ENCODE measurements at regions not wholly inside any gene's neighbourhood (a gene's known extent, or its start where the extent isn't known, plus 50 kb on each side); places are given as distances from the start of the nearest gene placed in this dataset.
A peak's percentile ranks its signal among the peaks of the same experiment; 100 is the strongest.

DNA sequence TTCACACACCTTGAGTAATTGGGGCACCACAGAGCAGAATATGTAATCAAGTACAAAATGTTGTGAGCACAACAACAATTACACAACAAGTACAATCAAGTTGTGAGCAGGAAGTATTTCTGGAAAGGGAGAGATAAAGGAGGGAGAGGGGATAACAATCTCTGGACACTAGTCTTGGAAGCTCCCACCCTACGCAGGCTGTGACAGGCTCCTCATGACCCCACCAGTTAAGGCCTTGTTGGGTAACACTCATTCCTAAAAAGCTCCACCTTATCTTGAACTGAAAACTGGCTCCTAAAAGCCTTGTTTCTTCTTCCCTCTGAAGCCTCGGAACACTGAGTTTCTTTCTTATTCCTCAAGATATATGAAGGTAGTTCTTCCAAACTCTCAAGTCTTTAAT is 806.0 kb downstream of the UQCRFS1 start:
- DNase-seq (ENCODE audit: low spot score) = no peak

DNA sequence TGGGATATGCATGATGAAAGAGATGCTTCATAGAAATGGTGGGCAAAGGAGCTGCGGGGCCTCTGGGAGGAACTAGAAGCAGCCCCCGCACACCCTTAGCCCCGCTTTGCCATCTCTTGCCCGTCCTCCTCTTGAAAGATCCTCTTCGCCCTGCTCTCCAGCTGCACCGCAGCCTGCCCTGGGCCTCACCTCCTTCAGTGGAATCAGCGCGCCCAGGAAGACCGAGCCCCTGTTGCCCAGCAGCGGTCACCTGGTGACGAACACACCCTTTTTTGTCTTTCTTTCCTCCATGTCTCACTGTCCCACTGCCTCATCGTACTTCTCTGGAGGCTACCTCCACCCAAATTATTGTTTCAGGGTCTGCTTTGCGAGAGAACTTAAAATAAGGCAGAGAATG is 807.6 kb downstream of the UQCRFS1 start:
- no peak for DNase-seq (ENCODE audit: low spot score)

DNA sequence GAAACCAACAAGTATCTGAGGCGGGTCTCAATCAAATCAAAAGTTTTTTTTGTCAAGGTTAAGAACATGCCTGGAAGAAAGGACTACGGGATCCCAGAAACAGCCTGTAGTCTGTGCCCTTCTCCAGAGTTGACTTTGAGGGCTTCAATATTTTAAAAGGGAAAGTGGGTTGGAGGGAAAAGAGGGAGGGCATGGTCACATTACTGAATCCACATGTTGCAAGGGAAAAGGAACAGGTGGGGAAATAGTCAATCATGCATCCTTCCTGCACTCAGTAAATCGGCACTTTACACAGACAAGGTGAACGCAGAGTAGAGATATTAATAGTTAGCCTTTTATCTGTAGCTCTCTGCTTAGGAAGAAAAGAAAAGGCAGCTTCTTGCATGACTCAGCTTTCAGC is 808.5 kb downstream of the UQCRFS1 start:
- no peak for DNase-seq (ENCODE audit: low spot score)

DNA sequence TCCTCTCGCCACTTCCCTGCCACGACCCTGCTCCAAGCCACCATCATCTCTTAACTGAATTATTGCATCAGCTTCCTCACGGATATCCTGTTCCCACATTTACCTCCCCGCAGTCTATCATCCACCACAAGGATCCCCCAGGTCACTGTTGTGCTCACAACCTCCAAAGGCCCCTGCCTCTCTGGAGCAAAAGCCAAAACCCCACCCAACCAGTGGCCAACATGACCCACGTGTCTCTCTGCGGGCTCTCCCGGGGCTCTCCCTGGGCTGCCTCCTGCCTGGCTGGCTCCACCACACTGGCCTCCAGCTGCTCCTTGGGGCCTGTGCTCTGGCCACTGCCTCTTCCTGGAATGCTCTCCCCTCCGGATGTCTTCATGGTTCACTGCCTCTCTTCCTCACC is 809.3 kb downstream of the UQCRFS1 start:
- no peak for DNase-seq (ENCODE audit: low spot score)

DNA sequence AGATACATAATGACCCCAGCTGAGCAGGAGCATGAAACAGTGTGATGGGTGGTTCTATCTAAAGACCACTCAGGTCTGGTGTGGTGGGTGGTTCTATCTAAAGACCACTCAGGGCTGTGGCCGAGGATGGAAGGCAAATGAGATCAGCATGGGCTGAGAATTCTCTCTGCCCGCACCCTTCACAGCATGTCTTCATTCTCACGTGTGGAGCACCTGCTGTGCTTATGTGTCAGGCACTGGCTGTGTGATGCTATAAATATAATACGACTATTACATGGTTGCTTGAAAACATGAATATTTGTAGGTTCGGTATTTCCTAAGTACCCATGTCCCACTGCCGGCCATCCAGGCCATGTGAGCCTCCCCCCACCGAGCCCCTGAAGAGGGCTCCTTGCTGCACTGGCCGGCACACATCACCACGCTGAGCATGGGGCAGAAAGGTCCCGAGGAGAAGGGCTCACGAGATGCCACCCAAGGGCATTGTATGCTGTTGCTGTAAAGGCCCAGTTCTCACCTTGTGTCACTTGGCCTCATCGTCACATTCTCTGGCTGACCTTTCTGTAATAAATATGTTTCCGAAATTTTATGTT is 810.2 kb downstream of the UQCRFS1 start:
- no peak for DNase-seq (ENCODE audit: low spot score)

DNA sequence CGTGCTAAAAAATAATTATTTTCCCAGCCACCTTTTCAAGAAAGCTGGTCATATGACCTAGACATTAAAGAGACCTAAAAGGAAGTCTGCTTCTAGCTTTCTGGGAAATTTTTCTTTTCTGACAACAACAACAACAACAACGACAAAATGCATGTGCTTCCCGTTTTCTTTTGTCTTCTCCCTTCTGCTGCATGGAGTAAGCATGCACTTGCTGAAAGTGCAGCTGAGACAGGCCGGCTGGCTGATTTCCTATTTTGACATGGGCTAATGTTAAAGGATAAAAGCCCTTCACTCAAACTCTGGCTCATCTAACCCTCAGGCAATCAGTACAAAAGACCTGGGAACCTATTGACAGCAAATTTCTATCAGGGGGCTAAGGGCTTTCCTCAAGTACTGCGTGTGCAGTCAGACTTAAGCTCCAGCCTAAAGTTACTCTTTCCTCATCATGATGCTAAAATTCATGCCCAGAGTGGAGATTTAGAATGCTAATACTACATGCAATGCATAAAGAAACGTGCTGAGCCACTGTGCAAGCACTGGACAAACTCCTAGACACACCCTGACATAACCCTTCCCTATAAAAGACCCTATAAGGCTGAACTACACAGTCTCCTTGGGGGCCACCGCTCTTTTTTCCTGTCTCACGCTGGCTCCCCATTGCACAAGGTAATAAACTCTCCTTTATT is 811.1 kb downstream of the UQCRFS1 start:
- no peak for DNase-seq (ENCODE audit: low spot score)

DNA sequence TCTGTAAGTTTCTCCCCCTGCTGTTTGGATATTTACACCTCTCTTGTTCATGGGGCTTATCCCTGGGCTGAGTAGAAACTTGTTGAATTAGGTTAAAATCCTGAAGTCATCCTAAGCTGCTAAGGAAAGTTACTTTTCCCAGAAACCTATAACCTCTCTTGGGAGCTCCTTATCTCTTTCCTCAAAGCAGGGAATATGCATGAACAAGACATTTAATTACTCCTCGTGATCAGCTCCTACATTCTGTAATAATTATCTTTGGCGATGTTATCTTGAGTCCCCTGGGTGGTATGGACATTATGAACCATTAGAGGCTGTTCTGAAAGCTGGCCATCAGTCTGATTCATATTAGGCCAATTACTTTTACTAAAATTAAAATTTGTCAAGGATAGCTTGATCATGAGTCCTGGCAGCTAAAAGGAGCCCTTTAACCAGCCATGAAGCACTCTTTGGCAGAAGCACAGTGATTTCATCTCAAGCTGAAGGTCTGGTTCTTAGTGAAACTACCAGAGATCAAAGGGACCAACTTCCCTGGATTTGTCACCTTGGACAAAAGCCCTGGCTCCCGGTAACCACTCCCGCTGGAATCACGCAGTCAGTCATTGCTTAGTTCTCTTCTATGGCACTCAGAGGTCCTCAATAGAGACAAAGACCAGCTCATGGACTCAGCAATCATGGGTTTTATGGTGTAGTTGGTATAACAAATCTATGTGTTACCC is 811.8 kb downstream of the UQCRFS1 start:
- DNase-seq (ENCODE audit: low spot score) = no peak

DNA sequence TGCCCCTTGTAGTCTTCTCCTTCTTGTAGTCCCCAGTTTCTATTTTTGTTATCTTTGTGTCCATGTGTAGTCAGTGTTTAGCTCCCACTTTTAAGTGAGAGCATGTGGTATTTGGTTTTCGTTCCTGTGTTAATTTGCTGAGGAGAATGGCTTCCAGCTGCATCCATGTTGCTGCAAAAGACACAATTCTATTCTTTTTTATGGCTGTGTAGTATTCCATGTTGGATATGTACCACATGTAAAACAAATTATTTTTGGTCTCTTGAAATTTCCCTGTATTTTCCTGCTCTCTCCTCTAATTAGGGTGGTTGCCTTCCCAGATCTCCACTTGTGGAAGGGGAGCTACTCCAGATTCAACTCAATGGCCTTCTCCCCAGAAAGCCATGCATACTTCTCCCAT is 813.8 kb downstream of the UQCRFS1 start:
- DNase-seq (ENCODE audit: low spot score) = no peak

DNA sequence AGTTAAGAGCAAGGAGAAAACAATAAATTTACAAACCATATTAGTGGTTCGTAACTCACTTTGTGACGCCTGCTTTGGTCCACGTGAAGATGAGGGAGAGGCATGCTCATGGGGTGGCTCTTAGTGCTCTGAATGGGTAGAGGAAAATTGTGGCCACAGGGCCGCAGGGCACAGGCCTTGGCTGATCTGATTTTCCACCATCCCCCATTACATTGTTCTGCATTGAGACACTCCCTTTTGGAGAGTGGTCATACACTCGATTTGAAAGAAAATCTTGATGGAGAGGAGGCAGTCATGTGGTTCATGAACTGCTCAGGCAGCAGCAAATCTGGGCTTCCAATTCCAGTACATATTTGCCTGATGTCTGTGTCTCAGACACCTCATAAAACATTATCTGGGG is 815.2 kb downstream of the UQCRFS1 start:
- no peak for DNase-seq (ENCODE audit: low spot score)

DNA sequence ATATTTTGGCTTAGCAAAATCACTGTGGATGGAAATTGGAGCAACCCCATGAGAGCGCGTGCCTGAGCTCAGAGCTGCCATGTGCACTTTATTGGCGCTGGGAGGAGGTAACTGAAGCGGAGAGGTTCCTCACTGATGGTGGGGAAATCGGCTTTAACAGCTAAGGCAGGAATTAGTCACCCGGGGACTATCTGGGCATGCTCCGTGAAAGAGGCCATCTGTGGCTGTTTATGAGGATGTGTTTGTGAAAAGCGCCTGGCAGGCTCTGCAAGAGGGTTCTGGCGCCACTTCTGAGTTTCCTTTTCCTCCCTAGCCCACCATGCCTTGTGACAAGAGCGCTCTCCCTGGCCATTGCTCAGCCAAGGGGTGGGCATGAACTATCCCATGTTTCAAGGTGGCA is 815.6 kb downstream of the UQCRFS1 start:
- peak; percentile 59 for DNase-seq (ENCODE audit: low spot score)

DNA sequence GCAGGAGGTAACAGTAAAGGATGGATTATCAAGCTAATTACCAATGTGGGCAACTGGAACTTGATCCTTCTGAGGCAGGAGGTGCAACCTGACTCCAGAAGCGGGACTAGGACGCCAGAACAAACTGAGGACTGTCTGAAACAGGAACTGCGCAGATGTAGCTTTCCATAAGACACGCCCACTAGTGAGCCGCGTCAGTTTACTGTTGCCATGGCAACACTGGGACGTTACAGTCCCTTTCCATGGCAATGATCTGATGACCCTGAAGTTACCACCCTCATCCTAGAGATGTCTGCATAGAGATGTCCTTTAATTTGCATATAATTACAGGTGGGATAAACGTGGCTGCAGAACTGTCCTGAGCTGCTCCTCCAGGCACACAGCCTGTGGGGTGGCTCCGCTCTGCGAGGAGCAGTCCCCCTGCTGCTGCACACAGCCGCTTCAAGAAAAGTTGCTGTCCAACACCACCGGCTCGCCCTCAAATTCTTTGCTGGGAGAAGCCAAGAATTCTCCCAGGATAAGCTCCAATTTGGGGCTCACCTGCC is 816.6 kb downstream of the UQCRFS1 start:
- DNase-seq (ENCODE audit: low spot score) = no peak

DNA sequence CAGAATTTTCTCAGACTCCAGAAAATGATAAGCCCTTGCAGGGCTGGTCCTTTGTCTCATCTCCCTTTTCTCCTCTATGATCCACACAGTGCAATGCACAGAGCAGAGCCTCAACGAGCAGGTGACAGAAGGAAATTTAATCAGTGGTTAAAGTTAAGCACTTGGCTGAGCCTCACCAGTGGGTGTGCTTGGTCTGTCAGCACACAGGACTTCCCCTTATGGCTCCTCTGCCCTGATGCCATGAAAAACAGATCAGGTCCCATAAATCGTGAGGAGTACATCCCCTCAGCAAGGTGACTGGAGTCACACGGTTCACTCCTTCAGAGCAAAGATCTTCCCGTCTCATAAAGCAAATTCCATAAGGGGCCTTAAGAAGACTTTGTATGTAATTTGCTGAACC is 818.2 kb downstream of the UQCRFS1 start:
- DNase-seq (ENCODE audit: low spot score) = no peak

DNA sequence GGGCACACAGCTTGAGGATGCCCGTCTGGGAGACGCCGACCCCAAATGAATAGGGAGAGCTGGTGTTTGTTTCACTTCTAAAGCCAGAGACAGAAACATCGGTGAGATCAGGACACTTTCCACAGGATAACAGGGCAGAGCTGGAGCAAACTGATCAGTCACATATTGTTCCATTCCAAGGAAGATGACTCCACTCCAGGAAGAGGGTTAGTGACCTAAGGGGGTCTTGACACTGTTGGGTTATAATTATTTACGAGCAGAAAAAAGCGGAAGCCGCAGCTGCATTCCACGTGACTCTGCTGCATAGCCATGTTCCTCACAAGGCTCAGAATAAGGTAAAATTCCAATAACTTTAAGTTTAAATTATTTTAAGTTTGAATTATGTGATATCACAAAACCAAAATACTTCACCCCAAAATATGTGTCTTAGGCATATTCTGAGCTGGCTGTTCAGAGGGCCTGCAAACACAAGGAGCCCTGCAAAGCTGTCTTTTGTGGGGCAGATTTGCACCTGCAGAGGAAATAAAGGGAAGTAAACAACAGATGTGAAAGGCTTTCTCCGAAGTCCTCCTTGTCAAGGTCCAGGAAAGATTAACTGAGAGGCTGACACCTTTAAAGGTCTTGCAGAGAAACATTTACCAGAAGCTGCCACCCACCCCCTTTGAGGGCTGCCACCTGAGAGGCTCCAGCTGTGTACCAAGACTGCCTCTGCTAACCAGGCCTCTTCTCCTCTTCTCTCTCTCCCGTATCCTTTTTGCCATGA is 819.2 kb downstream of the UQCRFS1 start:
- no peak for DNase-seq (ENCODE audit: low spot score)

DNA sequence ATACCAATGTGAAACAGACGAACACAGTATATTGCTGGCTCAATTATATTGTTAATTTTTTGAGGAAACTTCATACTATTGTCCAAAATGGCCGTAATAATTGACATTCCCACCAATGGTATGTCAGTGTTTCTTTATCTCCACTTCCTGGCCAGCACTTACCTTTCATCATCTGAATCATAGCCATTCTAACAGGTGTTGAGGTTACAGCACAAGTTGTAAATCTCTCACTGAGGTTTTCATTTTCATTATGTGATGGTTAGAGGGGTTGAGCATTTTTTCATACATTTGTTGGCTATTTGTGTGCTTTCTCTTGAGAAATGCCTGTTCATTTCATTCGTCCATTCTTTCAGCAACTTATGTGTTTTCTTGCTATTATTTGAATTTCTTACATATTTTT is 824.0 kb downstream of the UQCRFS1 start:
- no peak for DNase-seq (ENCODE audit: low spot score)

DNA sequence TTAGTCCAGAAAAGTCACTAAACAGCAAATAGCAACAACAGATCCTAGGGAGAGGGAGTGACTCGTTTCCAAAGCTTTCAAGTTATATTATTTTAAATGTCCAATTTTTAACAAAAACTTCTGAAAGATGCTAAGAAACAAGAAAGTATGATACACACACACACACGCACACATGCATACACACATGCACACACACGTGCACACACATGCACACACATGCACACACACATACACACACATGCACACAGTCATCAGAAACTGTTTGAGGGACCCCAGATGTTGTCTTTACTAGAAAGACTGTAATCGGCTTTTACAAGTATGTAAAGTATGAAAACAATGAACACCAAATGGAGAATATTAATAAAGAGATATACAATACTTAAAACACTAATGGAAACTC is 825.4 kb downstream of the UQCRFS1 start:
- no peak for DNase-seq (ENCODE audit: low spot score)

DNA sequence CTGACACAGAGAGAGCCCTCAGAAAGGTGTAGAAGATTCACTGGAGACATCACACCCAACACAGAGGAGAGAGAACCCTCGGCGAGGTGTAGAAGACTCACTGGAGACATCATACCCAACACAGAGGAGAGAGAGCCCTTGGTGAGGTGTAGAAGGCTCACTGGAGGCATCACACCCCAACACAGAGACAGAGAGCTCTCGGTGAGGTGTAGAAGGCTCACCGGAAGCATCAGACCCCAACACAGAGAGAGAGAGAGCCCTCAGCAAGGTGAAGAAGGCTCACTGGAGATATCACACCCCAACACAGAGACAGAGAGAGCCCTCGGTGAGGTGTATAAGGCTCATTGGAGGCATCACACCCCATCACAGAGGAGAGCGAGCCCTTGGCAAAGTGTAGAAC is 826.5 kb downstream of the UQCRFS1 start:
- no peak for DNase-seq (ENCODE audit: low spot score)

DNA sequence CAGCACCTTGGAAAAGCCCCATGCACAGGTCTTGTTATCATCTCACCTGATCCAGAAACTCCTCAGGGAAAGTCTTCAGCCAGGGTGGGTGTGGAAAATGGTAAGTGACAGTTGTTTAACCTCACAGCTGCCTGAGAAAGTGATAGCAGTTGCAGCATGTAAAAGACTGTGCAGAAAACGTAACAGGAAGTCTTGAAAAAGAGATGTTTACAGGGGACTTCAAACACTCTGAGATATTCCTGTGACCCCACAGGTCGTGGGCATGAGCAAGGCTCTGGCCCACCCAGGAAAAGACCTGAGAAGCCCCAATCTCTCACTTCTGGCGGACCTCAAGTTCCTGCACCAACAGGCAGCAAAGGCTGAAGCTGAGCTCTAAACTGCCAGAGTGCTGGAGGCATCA is 826.9 kb downstream of the UQCRFS1 start:
- DNase-seq (ENCODE audit: low spot score) = no peak

DNA sequence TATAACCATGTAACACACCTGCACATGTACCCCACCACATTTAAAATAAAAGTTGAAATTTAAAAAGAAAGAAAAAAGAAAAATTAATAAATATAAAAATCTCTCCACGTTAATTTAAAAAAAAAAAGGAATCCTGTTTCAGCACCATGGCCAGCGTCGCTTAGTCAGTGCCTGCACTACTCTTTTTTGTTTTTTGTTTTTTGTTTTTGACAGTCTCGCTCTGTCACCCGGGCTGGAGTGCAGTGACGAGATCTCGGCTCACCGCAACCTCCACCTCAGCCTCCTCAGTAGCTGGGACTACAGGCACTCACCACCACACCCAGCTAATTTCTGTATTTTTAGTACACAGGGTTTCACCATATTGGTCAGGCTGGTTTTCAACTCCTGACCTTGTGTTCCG is 835.9 kb downstream of the UQCRFS1 start:
- DNase-seq (ENCODE audit: low spot score) = no peak

DNA sequence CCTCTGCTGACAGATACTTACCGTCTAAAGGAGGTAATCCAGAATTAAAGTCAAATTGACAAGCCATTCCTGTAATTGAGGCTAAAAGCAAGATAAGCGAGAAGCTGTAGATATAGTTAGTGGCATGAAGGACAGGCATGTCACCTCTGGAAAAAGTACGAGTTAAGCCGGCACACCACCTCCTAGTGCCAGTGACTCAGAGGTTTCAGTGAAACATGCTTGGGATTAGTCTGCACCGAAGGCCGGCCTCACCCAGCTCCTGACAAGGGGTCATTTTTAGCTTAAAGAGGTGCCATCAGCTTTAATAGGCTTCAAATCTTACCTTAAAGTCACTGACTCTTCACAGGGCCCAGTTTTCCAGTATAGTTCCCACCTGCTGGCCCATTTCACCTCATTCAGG is 838.0 kb downstream of the UQCRFS1 start:
- no peak for DNase-seq (ENCODE audit: low spot score)

DNA sequence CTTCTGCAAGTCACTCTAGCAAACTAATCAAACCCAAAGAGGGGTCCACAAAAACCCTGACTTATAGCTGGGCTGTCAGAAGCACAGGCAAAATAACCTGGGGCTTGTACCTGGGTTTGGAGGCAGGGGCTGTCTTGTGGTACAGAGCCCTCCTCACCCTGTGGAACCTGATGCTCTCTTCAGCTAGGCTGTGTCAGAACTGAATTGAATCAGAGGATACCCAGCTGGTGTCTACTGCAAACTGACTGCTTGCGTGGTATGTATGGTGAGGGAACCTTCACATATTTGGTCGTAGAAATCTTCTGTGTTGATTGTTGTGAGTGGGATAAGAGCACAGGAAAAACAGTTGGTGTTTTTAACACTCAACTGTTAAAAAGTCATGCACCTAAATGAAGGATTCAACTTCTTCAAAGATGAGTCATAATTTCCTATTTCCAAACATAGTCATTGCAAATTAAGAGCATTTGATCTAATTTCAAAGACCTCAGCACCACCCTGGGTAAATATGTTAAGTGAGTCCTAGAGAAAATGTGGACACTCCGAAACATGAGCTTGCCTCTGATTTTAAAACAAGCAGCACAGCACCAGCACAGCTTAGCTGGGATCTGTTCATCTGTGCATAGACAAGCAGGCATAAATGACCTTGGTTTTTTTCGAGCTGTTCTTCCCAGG is 840.2 kb downstream of the UQCRFS1 start:
- DNase-seq (ENCODE audit: low spot score) = no peak

DNA sequence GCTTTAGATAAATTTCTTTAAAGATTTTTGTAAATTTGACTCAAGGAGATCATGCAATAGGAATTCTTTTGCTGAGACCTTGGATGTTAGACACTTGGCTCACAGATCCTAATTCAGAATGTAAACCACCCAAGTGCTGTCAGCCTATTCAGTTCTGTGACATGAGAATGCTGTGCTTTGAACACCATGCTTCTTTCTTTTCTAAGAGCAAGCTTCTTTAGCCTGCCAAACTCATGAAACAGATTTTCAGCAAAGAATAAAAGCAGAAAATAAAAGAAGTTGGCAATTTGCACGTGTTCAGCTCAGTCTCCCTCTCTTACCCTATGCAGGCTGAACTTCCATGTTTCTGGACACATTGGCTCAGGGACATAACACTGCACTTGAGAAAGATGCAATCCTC is 845.8 kb downstream of the UQCRFS1 start:
- DNase-seq (ENCODE audit: low spot score) = no peak

DNA sequence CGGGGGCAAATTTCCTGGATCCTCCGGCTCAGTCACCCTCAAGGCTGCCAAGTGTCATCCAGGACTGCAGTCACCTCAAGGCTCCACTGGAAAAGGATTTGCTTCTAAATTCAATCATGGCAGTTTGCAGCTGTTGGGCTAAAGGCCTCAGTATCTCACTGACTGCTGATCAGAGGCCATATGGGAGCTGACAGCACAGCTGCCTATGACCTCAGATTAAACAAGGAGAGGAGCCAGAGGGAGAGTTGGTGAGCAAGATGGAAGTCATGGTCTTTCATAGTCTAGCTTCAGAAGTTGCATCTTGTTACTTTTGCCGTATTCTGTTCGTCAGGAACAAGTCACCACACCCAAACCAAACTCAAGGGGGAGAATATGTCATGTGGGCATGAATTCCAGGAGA is 849.7 kb downstream of the UQCRFS1 start:
- DNase-seq (ENCODE audit: low spot score) = no peak
